ENCODE measurements at regions not wholly inside any gene's neighbourhood (a gene's known extent, or its start where the extent isn't known, plus 50 kb on each side); places are given as distances from the start of the nearest gene placed in this dataset.

DNA sequence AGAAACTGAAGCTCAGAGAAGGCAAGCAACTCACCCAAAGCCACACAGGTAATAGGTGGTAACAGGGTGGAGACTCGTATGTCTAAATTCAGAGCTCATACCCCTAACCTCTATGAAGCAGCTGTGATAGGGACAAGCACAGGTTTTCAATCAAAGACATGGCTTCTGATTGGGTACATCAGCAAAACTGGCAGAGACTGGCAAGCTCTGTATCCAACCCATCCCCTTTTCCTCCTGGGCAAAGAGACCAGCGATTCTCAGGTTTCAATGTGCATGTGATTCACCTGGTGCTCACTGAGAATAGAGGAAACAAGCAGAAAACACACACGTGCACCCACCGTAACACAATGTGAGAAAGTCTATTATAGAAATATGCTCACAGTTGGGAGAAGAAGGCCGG is 153.0 kb downstream of the SMIM20 start:
- no peaks in the 10 kb centered on the region for H3K4me1 ChIP-seq
- TF ChIP-seq, protein P1, sequence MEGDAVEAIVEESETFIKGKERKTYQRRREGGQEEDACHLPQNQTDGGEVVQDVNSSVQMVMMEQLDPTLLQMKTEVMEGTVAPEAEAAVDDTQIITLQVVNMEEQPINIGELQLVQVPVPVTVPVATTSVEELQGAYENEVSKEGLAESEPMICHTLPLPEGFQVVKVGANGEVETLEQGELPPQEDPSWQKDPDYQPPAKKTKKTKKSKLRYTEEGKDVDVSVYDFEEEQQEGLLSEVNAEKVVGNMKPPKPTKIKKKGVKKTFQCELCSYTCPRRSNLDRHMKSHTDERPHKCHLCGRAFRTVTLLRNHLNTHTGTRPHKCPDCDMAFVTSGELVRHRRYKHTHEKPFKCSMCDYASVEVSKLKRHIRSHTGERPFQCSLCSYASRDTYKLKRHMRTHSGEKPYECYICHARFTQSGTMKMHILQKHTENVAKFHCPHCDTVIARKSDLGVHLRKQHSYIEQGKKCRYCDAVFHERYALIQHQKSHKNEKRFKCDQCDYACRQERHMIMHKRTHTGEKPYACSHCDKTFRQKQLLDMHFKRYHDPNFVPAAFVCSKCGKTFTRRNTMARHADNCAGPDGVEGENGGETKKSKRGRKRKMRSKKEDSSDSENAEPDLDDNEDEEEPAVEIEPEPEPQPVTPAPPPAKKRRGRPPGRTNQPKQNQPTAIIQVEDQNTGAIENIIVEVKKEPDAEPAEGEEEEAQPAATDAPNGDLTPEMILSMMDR (IDR thresholded peaks at IDR 0.05), result no peak
- TF ChIP-seq POLR2A (IDR thresholded peaks at IDR 0.05), result no peak
- no peak for DNase-seq
- no peaks in the 10 kb centered on the region for H3K36me3 ChIP-seq (ENCODE audit: low read depth, missing control alignments)
- no peaks in the 10 kb centered on the region for H3K9me3 ChIP-seq
- WGBS, 2 donors, result 90 to 93% methylated on average over 5 of the region's 5 CpGs
- no peak overlapping the region for H3K4me3 ChIP-seq
- intact Hi-C loops (cut with DNase I; ENCODE audit: low total_unique reads), result no loop called here
- no peaks in the 10 kb centered on the region for H3K27me3 ChIP-seq
- no peak overlapping the region for H3K27ac ChIP-seq

DNA sequence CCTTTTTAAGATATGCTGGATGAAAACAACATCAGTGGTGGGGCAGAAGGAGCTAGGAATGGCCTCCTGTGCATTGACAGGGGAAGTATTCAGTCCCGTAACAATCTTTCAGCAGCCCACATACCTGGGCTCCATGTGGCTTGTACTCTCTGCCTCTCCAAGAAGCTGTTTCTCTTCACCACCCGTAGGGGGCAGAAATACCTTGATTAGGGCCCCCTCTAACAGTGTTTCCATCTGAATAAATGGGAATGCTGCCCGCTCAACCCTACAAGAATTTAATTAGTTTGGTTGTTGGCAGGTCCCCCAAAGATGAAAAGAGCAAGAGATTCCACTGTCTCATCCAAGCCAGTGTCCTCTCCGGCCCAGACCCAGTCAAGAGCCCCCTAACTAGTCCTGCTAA is 155.2 kb downstream of the SMIM20 start:
- no peak for DNase-seq
- Histone ChIP-seq H3K27ac (no peak overlapping the region), H3K27me3 (no peaks in the 10 kb centered on the region), H3K36me3 (ENCODE audit: low read depth, missing control alignments) (no peaks in the 10 kb centered on the region), H3K4me1 (no peaks in the 10 kb centered on the region), H3K4me3 (no peak overlapping the region), H3K9me3 (no peaks in the 10 kb centered on the region)
- WGBS, 2 donors, result 59 to 77% methylated on average over 4 of the region's 4 CpGs
- intact Hi-C loops (cut with DNase I; ENCODE audit: low total_unique reads), result no loop called here
- TF ChIP-seq, protein P1 (IDR thresholded peaks at IDR 0.05), result peak in 1 of 3 experiments; percentile 24
- TF ChIP-seq POLR2A (IDR thresholded peaks at IDR 0.05), result no peak

DNA sequence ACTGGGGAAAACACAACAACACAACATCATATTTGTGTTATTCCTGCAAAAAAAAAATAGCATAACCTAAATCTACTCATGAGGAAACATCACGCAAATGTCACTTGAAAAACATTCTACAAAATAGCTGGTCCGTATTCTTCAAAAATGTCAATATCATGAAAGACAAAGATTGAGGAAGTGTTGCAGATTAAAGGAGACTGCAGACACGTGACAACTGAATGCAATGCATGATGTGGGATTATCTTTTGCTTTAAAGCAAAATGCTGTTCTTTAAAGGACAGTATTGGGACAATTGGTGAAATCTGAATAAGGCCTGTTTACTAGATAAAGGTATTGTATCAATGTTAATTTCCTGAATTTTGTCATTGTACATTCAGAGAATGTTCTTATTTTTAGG is 157.7 kb downstream of the SMIM20 start:
- TF ChIP-seq POLR2A (IDR thresholded peaks at IDR 0.05), result no peak
- TF ChIP-seq, protein P1 (IDR thresholded peaks at IDR 0.05), result no peak
- Histone ChIP-seq H3K4me3 (no peak overlapping the region), H3K27ac (no peak overlapping the region), H3K9me3 (no peaks in the 10 kb centered on the region), H3K27me3 (no peaks in the 10 kb centered on the region), H3K36me3 (ENCODE audit: low read depth, missing control alignments) (no peaks in the 10 kb centered on the region), H3K4me1 (no peaks in the 10 kb centered on the region)
- intact Hi-C loops (cut with DNase I; ENCODE audit: low total_unique reads), result no loop called here
- WGBS, 2 donors, result 86 to 89% methylated on average over 3 of the region's 3 CpGs
- no peak for DNase-seq

DNA sequence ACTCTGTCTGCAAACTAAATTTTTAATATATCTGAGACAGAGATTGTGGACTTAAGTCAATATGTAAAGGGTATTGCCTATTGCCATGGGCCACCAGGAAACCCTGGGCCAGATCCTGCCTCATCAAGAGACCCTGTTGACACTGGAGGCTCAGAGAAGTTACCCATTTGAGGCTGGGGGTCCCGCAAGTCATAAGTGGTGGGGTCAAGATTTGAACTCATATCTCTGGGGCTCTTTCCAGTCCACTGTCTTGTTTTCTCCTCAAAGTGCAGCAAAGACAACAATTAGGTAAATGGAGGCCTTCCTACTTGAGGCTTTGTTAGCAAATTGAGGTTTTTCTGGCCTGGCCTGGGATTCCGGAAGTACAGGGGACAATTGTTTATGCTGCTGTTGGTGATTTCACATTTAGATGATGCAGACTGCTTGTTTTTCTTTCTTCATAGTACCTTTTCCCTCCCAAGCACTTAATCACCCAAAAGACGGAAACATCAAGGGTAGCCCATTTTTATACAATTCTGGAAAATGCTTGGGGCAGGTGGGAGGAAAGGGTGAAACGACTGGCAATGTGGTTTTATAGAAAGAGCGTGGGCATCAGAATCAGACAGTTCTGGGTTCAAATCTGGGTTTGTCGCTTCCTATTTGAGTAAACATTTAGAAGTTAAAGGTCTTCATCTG is 160.0 kb downstream of the SMIM20 start:
- H3K9me3 ChIP-seq, result no peaks in the 10 kb centered on the region
- H3K27me3 ChIP-seq, result no peaks in the 10 kb centered on the region
- TF ChIP-seq, protein P1 (IDR thresholded peaks at IDR 0.05), result no peak
- TF ChIP-seq POLR2A (IDR thresholded peaks at IDR 0.05), result no peak
- WGBS, 2 donors, result 90 to 94% methylated on average over 6 of the region's 6 CpGs
- no peaks in the 10 kb centered on the region for H3K4me1 ChIP-seq
- intact Hi-C loops (cut with DNase I; ENCODE audit: low total_unique reads), result no loop called here
- DNase-seq, result no peak
- H3K4me3 ChIP-seq, result no peak overlapping the region
- H3K27ac ChIP-seq, result no peak overlapping the region
- no peaks in the 10 kb centered on the region for H3K36me3 ChIP-seq (ENCODE audit: low read depth, missing control alignments)

All from testis (tissue), 2 donors.